ENCODE measurements at regions not wholly inside any gene's neighbourhood (a gene's known extent, or its start where the extent isn't known, plus 50 kb on each side); places are given as distances from the start of the nearest gene placed in this dataset.

GRCh38 chr4:165793236-165793635 is 79.8 kb upstream of the TLL1 start:
- TF ChIP-seq CTCF (conservative IDR thresholded peaks at IDR 0.05): no peak
- WGBS (ENCODE audit: extremely low coverage, insufficient read length, low lambda C conversion rate): no CpG with 5 or more reads among the region's 2 CpGs
- no peak overlapping the region for H4K8ac ChIP-seq (replicated peaks; ENCODE audit: insufficient read length, low read depth, low read length)
- no peak overlapping the region for H4K91ac ChIP-seq (ENCODE audit: insufficient read length, low read depth, low read length)
- no peak overlapping the region for H3K9ac ChIP-seq (ENCODE audit: extremely low read depth, insufficient read length, low read length)
- H4K20me1 ChIP-seq (ENCODE audit: control insufficient read depth, insufficient read depth, insufficient read length): no peaks in the 10 kb centered on the region
- H3K23me2 ChIP-seq (ENCODE audit: insufficient read length, low read depth, low read length, poor library complexity, severe bottlenecking): no peaks in the 10 kb centered on the region
- no peak overlapping the region for H4K5ac ChIP-seq (ENCODE audit: insufficient read length, low read depth, low read length)
- H2AK5ac ChIP-seq (ENCODE audit: insufficient read length, low read length): no peak overlapping the region
- H3K27me3 ChIP-seq (ENCODE audit: insufficient read depth, low read length): no peaks in the 10 kb centered on the region
- no peaks in the 10 kb centered on the region for H3K79me2 ChIP-seq (ENCODE audit: insufficient read depth, low read length)
- no peak overlapping the region for H3K4ac ChIP-seq (ENCODE audit: low read depth, low read length)
- no peak overlapping the region for H3K56ac ChIP-seq (ENCODE audit: insufficient read length, low read depth, low read length)
- Mint-ChIP-seq H3K27me3 (ENCODE audit: low read depth) (no peaks in the 10 kb centered on the region), H3K4me3 (no peak overlapping the region), H3K9me3 (no peaks in the 10 kb centered on the region; a peak in 1 of 5 replicates), H3K36me3 (ENCODE audit: insufficient read depth in 1 of 3, low read depth in 3 of 3) (no peaks in the 10 kb centered on the region), H3K27ac (no peak overlapping the region), H3K4me1 (0 out of 4 replicates have a peak, but pooled peaks cover 0 to 2% of the 10 kb centered on the region in 2 experiments)
- H3K79me1 ChIP-seq (ENCODE audit: insufficient read depth, low read depth, low read length, poor library complexity, severe bottlenecking): no peaks in the 10 kb centered on the region
- H2BK120ac ChIP-seq (ENCODE audit: low read depth, low read length, poor library complexity, severe bottlenecking): no peak overlapping the region
- no peak overlapping the region for H2BK12ac ChIP-seq (ENCODE audit: insufficient read length, low read depth, low read length)
- H3K9me3 ChIP-seq (ENCODE audit: control insufficient read depth, low read depth, low read length): no peaks in the 10 kb centered on the region
- no peak overlapping the region for H3K4me2 ChIP-seq (ENCODE audit: insufficient read depth, insufficient read length, low read length)
- H3T11ph ChIP-seq (ENCODE audit: low read length): no peak overlapping the region
- no peak overlapping the region for H2BK15ac ChIP-seq (ENCODE audit: low read depth, low read length)
- H2BK20ac ChIP-seq (ENCODE audit: low read depth, low read length, poor library complexity, severe bottlenecking): no peak overlapping the region
- no peak overlapping the region for H3K27ac ChIP-seq (ENCODE audit: insufficient read length, low read depth, low read length)
- no peak for DNase-seq
- H2BK5ac ChIP-seq (ENCODE audit: insufficient read length, low read length): no peak overlapping the region
- H2AFZ ChIP-seq (ENCODE audit: low read length): no peak overlapping the region
- no peaks in the 10 kb centered on the region for H3K4me1 ChIP-seq (ENCODE audit: insufficient read depth, low read length)
- no peak overlapping the region for H3K18ac ChIP-seq (ENCODE audit: insufficient read length, low read depth, low read length)
- no peak overlapping the region for H3K14ac ChIP-seq (ENCODE audit: insufficient read depth, low read length)
- no peak overlapping the region for H3K23ac ChIP-seq (ENCODE audit: insufficient read length, low read depth, low read length)

Measured in H9 (cell line).